WTC11 (cell line): ENCODE measurements at regions not wholly inside any gene's neighbourhood (a gene's known extent, or its start where the extent isn't known, plus 50 kb on each side); places are given as distances from the start of the nearest gene placed in this dataset.
"Not testable (repeated sequence)": the region's sequence is repeated elsewhere in the genome, so short reads cannot be mapped to it uniquely, and the experiment has no call there.

Source experiments
- ATAC-seq: fragments of 200-7000 bp; cut with Tn5 transposase; 2 replicates; pipeline ENCODE4 v1.10.0; 2021; ENCODE audit warnings: mild to moderate bottlenecking, moderate library complexity
- CTCF ChIA-PET: fragments of 300-600 bp; sonication (Branson Sonifier 250); formaldehyde crosslinking; loops from one replicate; lab custom pipeline; 2021; ENCODE audit warnings: antibody characterized with exemption; lab: Charles Lee
- POLR2A ChIA-PET: fragments of 350-600 bp; sonication (Branson Sonifier 250); formaldehyde crosslinking; loops from one replicate; lab custom pipeline; 2021; ENCODE audit warnings: antibody characterized with exemption; lab: Charles Lee
- DNase-seq: peaks from one replicate; pipeline ENCODE4 v3.0.0; 2021; ENCODE audit warnings: low spot score
- H3K27ac Mint-ChIP-seq: 2 replicates; pipeline ENCODE4 v1.8.0; 2021; ENCODE audit warnings: mixed read lengths
- H3K27me3 Mint-ChIP-seq: 2 replicates; pipeline ENCODE4 v1.8.0; 2021; ENCODE audit warnings: low read depth, mild to moderate bottlenecking, moderate library complexity, mixed read lengths
- H3K36me3 Mint-ChIP-seq: 2 replicates; pipeline ENCODE4 v1.8.0; 2021; ENCODE audit warnings: mixed read lengths
- H3K4me1 Mint-ChIP-seq: 2 replicates; pipeline ENCODE4 v1.8.0; 2022; ENCODE audit warnings: mixed read lengths
- H3K4me3 Mint-ChIP-seq: 2 replicates; pipeline ENCODE4 v1.8.0; 2021; ENCODE audit warnings: mild to moderate bottlenecking, moderate library complexity, mixed read lengths
- H3K9me3 Mint-ChIP-seq: 2 replicates; pipeline ENCODE4 v1.8.0; 2021; ENCODE audit warnings: mixed read lengths
- CDX4 ChIP-seq: fragments of 250-450 bp; sonication (Bioruptor Pico); IDR thresholded peaks from 2 replicates; pipeline ENCODE4 v1.9.0; 2021; ENCODE audit warnings: moderate library complexity, mild to moderate bottlenecking, inconsistent platforms, borderline replicate concordance
- E2F1 ChIP-seq: sonication (generic); formaldehyde crosslinking; IDR thresholded peaks from 2 replicates; pipeline ENCODE4 v1.8.0; 2022; ENCODE audit warnings: mild to moderate bottlenecking, missing genetic modification reagents
- E2F4 ChIP-seq: sonication (generic); formaldehyde crosslinking; IDR thresholded peaks from 2 replicates; pipeline ENCODE4 v1.8.1; 2022; ENCODE audit warnings: low read depth, mild to moderate bottlenecking, moderate library complexity, missing genetic modification reagents, borderline replicate concordance
- ESRRA ChIP-seq: sonication (generic); formaldehyde crosslinking; IDR thresholded peaks from 2 replicates; pipeline ENCODE4 v1.8.1; 2022; ENCODE audit warnings: mild to moderate bottlenecking, missing genetic modification reagents, borderline replicate concordance
- IRF1 ChIP-seq: sonication (generic); formaldehyde crosslinking; IDR thresholded peaks from 2 replicates; pipeline ENCODE4 v1.8.0; 2023; ENCODE audit warnings: missing genetic modification reagents
- JUN ChIP-seq: sonication (generic); formaldehyde crosslinking; IDR thresholded peaks from 2 replicates; pipeline ENCODE4 v1.8.0; 2023; ENCODE audit warnings: mild to moderate bottlenecking, missing genetic modification reagents
- KAT7 ChIP-seq: sonication (generic); formaldehyde crosslinking; IDR thresholded peaks from 2 replicates; pipeline ENCODE4 v1.8.1; 2023; ENCODE audit warnings: missing genetic modification reagents, mild to moderate bottlenecking, borderline replicate concordance
- MAX ChIP-seq: sonication (generic); formaldehyde crosslinking; IDR thresholded peaks from 2 replicates; pipeline ENCODE4 v1.8.0; 2022; ENCODE audit warnings: mild to moderate bottlenecking, missing genetic modification reagents
- MYBL2 ChIP-seq: sonication (generic); formaldehyde crosslinking; IDR thresholded peaks from 2 replicates; pipeline ENCODE4 v1.8.1; 2023; ENCODE audit warnings: mild to moderate bottlenecking, moderate library complexity, missing genetic modification reagents
- NFYB ChIP-seq: sonication (generic); formaldehyde crosslinking; conservative IDR thresholded peaks from 2 replicates; pipeline ENCODE4 v1.8.0; 2022; ENCODE audit warnings: low read depth, missing genetic modification reagents
- SMAD3 ChIP-seq: sonication (generic); formaldehyde crosslinking; IDR thresholded peaks from 2 replicates; pipeline ENCODE4 v1.8.0; 2022; ENCODE audit warnings: missing genetic modification reagents, mild to moderate bottlenecking, borderline replicate concordance
- SMAD4 ChIP-seq: sonication (generic); formaldehyde crosslinking; IDR thresholded peaks from 2 replicates; pipeline ENCODE4 v1.8.0; 2022; ENCODE audit warnings: mild to moderate bottlenecking, missing genetic modification reagents
- TF ChIP-seq, protein P1 (sequence below): sonication (generic); formaldehyde crosslinking; IDR thresholded peaks from 2 replicates; pipeline ENCODE4 v1.8.1; 2023; ENCODE audit warnings: mild to moderate bottlenecking, missing genetic modification reagents, moderate library complexity
- TF ChIP-seq, protein P2 (sequence below): sonication (generic); formaldehyde crosslinking; conservative IDR thresholded peaks from 2 replicates; pipeline ENCODE4 v1.8.1; 2022; ENCODE audit warnings: mild to moderate bottlenecking, missing genetic modification reagents
- TF ChIP-seq, protein P3 (sequence below): sonication (generic); formaldehyde crosslinking; IDR thresholded peaks from 2 replicates; pipeline ENCODE4 v1.8.1; 2022; ENCODE audit warnings: low read depth, missing genetic modification reagents, borderline replicate concordance
- TF ChIP-seq, protein P4 (sequence below): fragments of 250-450 bp; sonication (Bioruptor Pico); IDR thresholded peaks from 2 replicates; pipeline ENCODE4 v1.9.0; 2021; ENCODE audit warnings: mild to moderate bottlenecking

GRCh38 chr11:97009613-97010012 is 619.8 kb downstream of the JRKL start:
- POLR2A ChIA-PET = no interaction called here
- no peak; the same call in 1 of the 2 replicates for ATAC-seq
- CTCF ChIA-PET = no interaction called here

DNA sequence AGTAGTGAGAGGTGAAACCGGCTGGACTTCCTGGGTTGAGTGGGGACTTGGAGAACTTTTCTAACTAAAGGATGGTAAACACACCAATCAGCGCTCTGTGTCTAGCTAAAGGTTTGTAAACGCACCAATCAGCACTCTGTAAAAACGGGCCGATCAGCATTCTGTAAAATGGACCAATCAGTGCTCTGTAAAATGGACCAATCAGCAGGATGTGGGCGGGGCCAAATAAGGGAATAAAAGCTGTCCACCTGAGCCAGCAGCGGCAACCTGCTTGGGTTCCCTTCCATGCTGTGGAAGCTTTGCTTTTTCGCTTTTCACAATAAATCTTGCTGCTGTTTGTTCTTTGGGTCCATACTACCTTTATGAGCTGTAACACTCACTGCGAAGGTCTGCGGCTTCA is 621.2 kb downstream of the JRKL start:
- ATAC-seq, CTCF ChIA-PET, H3K36me3 Mint-ChIP-seq: not testable (repeated sequence)

More at GRCh38 chr11:97009613-97010012, 619.8 kb downstream of the JRKL start:
- no peak overlapping the region for H3K27ac Mint-ChIP-seq
- H3K4me3 Mint-ChIP-seq = no peak overlapping the region
- H3K36me3 Mint-ChIP-seq = no peaks in the 10 kb centered on the region
- H3K9me3 Mint-ChIP-seq = peaks cover 17% of the 10 kb centered on the region
- H3K4me1 Mint-ChIP-seq = no peaks in the 10 kb centered on the region
- no peak for TF ChIP-seq ESRRA (CRISPR knock-in tag)
- TF ChIP-seq, protein P1, sequence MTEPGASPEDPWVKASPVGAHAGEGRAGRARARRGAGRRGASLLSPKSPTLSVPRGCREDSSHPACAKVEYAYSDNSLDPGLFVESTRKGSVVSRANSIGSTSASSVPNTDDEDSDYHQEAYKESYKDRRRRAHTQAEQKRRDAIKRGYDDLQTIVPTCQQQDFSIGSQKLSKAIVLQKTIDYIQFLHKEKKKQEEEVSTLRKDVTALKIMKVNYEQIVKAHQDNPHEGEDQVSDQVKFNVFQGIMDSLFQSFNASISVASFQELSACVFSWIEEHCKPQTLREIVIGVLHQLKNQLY (CRISPR knock-in tag) = no peak
- TF ChIP-seq SMAD4 = no peak
- TF ChIP-seq, protein P2, sequence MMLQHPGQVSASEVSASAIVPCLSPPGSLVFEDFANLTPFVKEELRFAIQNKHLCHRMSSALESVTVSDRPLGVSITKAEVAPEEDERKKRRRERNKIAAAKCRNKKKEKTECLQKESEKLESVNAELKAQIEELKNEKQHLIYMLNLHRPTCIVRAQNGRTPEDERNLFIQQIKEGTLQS (CRISPR knock-in tag) = no peak
- TF ChIP-seq SMAD3 = no peak
- no peak for TF ChIP-seq KAT7 (CRISPR knock-in tag)
- no peak for TF ChIP-seq JUN (CRISPR knock-in tag)
- TF ChIP-seq E2F1 (CRISPR knock-in tag) = no peak
- no peak for TF ChIP-seq MAX
- TF ChIP-seq, protein P3, sequence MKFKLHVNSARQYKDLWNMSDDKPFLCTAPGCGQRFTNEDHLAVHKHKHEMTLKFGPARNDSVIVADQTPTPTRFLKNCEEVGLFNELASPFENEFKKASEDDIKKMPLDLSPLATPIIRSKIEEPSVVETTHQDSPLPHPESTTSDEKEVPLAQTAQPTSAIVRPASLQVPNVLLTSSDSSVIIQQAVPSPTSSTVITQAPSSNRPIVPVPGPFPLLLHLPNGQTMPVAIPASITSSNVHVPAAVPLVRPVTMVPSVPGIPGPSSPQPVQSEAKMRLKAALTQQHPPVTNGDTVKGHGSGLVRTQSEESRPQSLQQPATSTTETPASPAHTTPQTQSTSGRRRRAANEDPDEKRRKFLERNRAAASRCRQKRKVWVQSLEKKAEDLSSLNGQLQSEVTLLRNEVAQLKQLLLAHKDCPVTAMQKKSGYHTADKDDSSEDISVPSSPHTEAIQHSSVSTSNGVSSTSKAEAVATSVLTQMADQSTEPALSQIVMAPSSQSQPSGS (CRISPR knock-in tag) = no peak
- TF ChIP-seq, all 79 proteins: peak for 0
- no peaks in the 10 kb centered on the region for H3K27me3 Mint-ChIP-seq
- no peak for DNase-seq

GRCh38 chr11:97015327-97015726 is 625.5 kb downstream of the JRKL start:
- H3K36me3 Mint-ChIP-seq = no peaks in the 10 kb centered on the region
- TF ChIP-seq MYBL2 (CRISPR knock-in tag) = no peak
- no peak for TF ChIP-seq IRF1 (CRISPR knock-in tag)
- TF ChIP-seq E2F4 (CRISPR knock-in tag) = no peak
- TF ChIP-seq, protein P4, sequence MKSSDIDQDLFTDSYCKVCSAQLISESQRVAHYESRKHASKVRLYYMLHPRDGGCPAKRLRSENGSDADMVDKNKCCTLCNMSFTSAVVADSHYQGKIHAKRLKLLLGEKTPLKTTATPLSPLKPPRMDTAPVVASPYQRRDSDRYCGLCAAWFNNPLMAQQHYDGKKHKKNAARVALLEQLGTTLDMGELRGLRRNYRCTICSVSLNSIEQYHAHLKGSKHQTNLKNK (CRISPR knock-in tag) = no peak
- TF ChIP-seq CDX4 = no peak
- TF ChIP-seq, protein P1 (CRISPR knock-in tag) = no peak

More for the DNA sequence above, 621.2 kb downstream of the JRKL start:
- H3K4me1 Mint-ChIP-seq, DNase-seq, POLR2A ChIA-PET, H3K27me3 Mint-ChIP-seq, H3K4me3 Mint-ChIP-seq, H3K27ac Mint-ChIP-seq: not testable (repeated sequence)
- H3K9me3 Mint-ChIP-seq = peaks cover 27% of the 10 kb centered on the region
- TF ChIP-seq NFYB (CRISPR knock-in tag) = peak; percentile 48; the same call in 1 of the 2 replicates

More at GRCh38 chr11:97015327-97015726, 625.5 kb downstream of the JRKL start:
- Mint-ChIP-seq H3K27ac (no peak overlapping the region), H3K4me3 (no peak overlapping the region), H3K9me3 (peaks cover 27% of the 10 kb centered on the region), H3K27me3 (no peaks in the 10 kb centered on the region), H3K4me1 (no peaks in the 10 kb centered on the region)
- ATAC-seq (no peak), DNase-seq (no peak)
- CTCF ChIA-PET = no interaction called here
- POLR2A ChIA-PET = no interaction called here
